ENCODE measurements at regions not wholly inside any gene's neighbourhood (a gene's known extent, or its start where the extent isn't known, plus 50 kb on each side); places are given as distances from the start of the nearest gene placed in this dataset.
A peak's percentile ranks its signal among the peaks of the same experiment; 100 is the strongest.

GRCh38 chr14:96143906-96144305 is 60.7 kb upstream of the BDKRB2 start:
- Histone ChIP-seq H3K27me3 (ENCODE audit: control insufficient read depth, insufficient read depth, low read length) (no peaks in the 10 kb centered on the region), H2BK120ac (ENCODE audit: low read depth, low read length) (peak overlapping the region; percentile 31; the same call in 1 of the 2 replicates), H4K5ac (ENCODE audit: low read depth, low read length) (no peak overlapping the region), H3K14ac (replicated peaks; ENCODE audit: low read depth, low read length) (no peak overlapping the region), H4K20me1 (ENCODE audit: insufficient read depth, low read length) (no peaks in the 10 kb centered on the region), H2BK5ac (ENCODE audit: low read depth, low read length, poor library complexity, severe bottlenecking) (peak overlapping the region; percentile 62), H3K4me2 (ENCODE audit: low read depth, low read length) (no peak overlapping the region), H2AFZ (replicated peaks; ENCODE audit: low read length, poor library complexity) (no peak overlapping the region), H3K18ac (ENCODE audit: low read depth, low read length) (no peak overlapping the region), H3K9me3 (ENCODE audit: control insufficient read depth, insufficient read depth, low read length) (no peaks in the 10 kb centered on the region), H3K9ac (ENCODE audit: low read depth, low read length) (no peak overlapping the region), H2AK5ac (ENCODE audit: low read depth, low read length) (no peak overlapping the region), H3K4me1 (ENCODE audit: control insufficient read depth, insufficient read depth, low read length) (peaks cover 20% of the 10 kb centered on the region), H3K56ac (ENCODE audit: extremely low read depth, insufficient read depth, low read length) (no peak overlapping the region), H2BK15ac (ENCODE audit: low read depth, low read length) (0 out of 3 replicates have a peak overlapping the region, but pooled peaks have one; percentile 79), H3K79me1 (ENCODE audit: low read depth in 1 of 2, low read length in 2 of 2) (no peaks in the 10 kb centered on the region), H2AK9ac (replicated peaks; ENCODE audit: low read depth, low read length, poor library complexity) (no peak overlapping the region), H4K8ac (ENCODE audit: low read depth in 2 of 2, low read length in 2 of 2) (no peak overlapping the region), H3K4me3 (ENCODE audit: insufficient read depth, low read depth, low read length) (no peak overlapping the region), H3K27ac (ENCODE audit: insufficient read depth, low read length) (no peak overlapping the region), H3K9me1 (ENCODE audit: insufficient read depth, low read length) (peaks cover 11% of the 10 kb centered on the region; the same call in 1 of the 2 replicates), H3K23ac (ENCODE audit: low read depth, low read length) (no peak overlapping the region), H4K91ac (ENCODE audit: insufficient read depth, low read depth, low read length) (no peak overlapping the region), H3K4ac (ENCODE audit: low read depth, low read length) (no peak overlapping the region), H2BK20ac (ENCODE audit: low read depth, low read length) (0 out of 2 replicates have a peak overlapping the region, but pooled peaks have one; percentile 11), H3K36me3 (ENCODE audit: control insufficient read depth, insufficient read depth, low read length) (no peaks in the 10 kb centered on the region)
- intact Hi-C loops (cut with micrococcal nuclease): loop anchor here (2.0 kb wide), 2 partner anchors 39 to 61 kb away; partner anchors contain the start of gene BDKRB2
- no peak for ATAC-seq (ENCODE audit: low read depth)
- no TSS peak for BruUV-seq (replicated peaks)
- in situ Hi-C loops (cut with MboI; ENCODE audit: low sequenced_read_pairs): no loop called here
- TF ChIP-seq MXI1 (IDR thresholded peaks at IDR 0.05; ENCODE audit: borderline replicate concordance, low read depth, low read length) (no peak), CHD1 (IDR thresholded peaks at IDR 0.05; ENCODE audit: low read depth, low read length) (no peak), RAD21 (IDR thresholded peaks at IDR 0.05; ENCODE audit: low read length) (no peak), FOS (IDR thresholded peaks at IDR 0.05; ENCODE audit: low read depth, low read length) (no peak), RCOR1 (IDR thresholded peaks at IDR 0.05; ENCODE audit: insufficient replicate concordance, low read length) (no peak), BHLHE40 (IDR thresholded peaks at IDR 0.05; ENCODE audit: low read depth, low read length) (no peak), MAZ (IDR thresholded peaks at IDR 0.05; ENCODE audit: borderline replicate concordance, low read depth, low read length) (no peak), RFX5 (IDR thresholded peaks at IDR 0.05; ENCODE audit: low read depth, low read length) (no peak), POLR2A (IDR thresholded peaks at IDR 0.05; ENCODE audit: low read depth, low read length) (no peak), SMC3 (IDR thresholded peaks at IDR 0.05; ENCODE audit: low read depth, low read length) (no peak), CEBPB (IDR thresholded peaks at IDR 0.05; ENCODE audit: low read depth, low read length) (no peak), MAFK (IDR thresholded peaks at IDR 0.05; ENCODE audit: low read depth, low read length) (no peak)
- TF ChIP-seq, protein P1, sequence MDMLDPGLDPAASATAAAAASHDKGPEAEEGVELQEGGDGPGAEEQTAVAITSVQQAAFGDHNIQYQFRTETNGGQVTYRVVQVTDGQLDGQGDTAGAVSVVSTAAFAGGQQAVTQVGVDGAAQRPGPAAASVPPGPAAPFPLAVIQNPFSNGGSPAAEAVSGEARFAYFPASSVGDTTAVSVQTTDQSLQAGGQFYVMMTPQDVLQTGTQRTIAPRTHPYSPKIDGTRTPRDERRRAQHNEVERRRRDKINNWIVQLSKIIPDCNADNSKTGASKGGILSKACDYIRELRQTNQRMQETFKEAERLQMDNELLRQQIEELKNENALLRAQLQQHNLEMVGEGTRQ (IDR thresholded peaks at IDR 0.05; ENCODE audit: low read depth, low read length): no peak
- TF ChIP-seq, protein P2, sequence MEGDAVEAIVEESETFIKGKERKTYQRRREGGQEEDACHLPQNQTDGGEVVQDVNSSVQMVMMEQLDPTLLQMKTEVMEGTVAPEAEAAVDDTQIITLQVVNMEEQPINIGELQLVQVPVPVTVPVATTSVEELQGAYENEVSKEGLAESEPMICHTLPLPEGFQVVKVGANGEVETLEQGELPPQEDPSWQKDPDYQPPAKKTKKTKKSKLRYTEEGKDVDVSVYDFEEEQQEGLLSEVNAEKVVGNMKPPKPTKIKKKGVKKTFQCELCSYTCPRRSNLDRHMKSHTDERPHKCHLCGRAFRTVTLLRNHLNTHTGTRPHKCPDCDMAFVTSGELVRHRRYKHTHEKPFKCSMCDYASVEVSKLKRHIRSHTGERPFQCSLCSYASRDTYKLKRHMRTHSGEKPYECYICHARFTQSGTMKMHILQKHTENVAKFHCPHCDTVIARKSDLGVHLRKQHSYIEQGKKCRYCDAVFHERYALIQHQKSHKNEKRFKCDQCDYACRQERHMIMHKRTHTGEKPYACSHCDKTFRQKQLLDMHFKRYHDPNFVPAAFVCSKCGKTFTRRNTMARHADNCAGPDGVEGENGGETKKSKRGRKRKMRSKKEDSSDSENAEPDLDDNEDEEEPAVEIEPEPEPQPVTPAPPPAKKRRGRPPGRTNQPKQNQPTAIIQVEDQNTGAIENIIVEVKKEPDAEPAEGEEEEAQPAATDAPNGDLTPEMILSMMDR (conservative IDR thresholded peaks at IDR 0.05; ENCODE audit: low read depth, low read length): no peak
- ChIA-PET POLR2A (ENCODE audit: unreplicated experiment) (no interaction called here), CTCF (no interaction called here)
- dilution Hi-C loops (cut with HindIII; ENCODE audit: low sequenced_read_pairs, unreplicated experiment): no loop called here
- WGBS, 2 experiments (ENCODE audit: extremely low coverage in 2 of 2, insufficient read length in 1 of 2): no CpG with 5 or more reads among the region's 2 CpGs
- no peak for DNase-seq

All from IMR-90 (cell line).